ENCODE measurements at regions not wholly inside any gene's neighbourhood (a gene's known extent, or its start where the extent isn't known, plus 50 kb on each side); places are given as distances from the start of the nearest gene placed in this dataset.

- H3K27me3 Mint-ChIP-seq: no peaks in the 10 kb centered on the region
- H3K36me3 Mint-ChIP-seq: peaks cover 9% of the 10 kb centered on the region
Observed at GRCh38 chr3:46146548-46146947, 61.6 kb downstream of the CCR1 start.

DNA sequence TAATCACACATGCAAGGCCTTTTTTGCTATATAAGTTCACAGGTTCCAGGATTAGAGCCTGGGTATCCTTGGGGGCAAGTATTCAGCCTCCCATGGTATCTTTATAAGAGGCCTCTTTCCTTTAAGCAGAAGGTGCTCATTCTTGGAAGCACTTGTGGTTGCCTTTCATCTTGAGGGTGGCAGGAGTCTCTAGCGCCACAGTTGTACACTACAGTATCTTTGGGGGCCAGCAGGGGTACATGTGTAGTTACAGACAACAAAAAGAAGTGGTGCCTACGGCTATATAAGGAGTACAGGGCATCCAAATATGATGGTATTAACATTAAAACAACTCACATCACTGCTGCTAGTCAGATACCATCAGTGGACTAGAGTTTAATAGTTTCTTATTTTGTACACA, 62.1 kb downstream of the CCR1 start:
- Mint-ChIP-seq H3K27ac (no peak overlapping the region), H3K36me3 (peaks cover 11% of the 10 kb centered on the region), H3K4me1 (peaks cover 15% of the 10 kb centered on the region), H3K4me3 (no peak overlapping the region), H3K9me3 (ENCODE audit: low read depth) (no peaks in the 10 kb centered on the region), H3K27me3 (no peaks in the 10 kb centered on the region)
- ATAC-seq: no peak
- CTCF ChIA-PET: no interaction called here
- no peak for DNase-seq

More at GRCh38 chr3:46146548-46146947, 61.6 kb downstream of the CCR1 start:
- CTCF ChIA-PET: no interaction called here
- ATAC-seq (no peak), DNase-seq (no peak)
- Mint-ChIP-seq H3K4me1 (peaks cover 15% of the 10 kb centered on the region), H3K27ac (no peak overlapping the region), H3K4me3 (no peak overlapping the region), H3K9me3 (ENCODE audit: low read depth) (no peaks in the 10 kb centered on the region)

DNA sequence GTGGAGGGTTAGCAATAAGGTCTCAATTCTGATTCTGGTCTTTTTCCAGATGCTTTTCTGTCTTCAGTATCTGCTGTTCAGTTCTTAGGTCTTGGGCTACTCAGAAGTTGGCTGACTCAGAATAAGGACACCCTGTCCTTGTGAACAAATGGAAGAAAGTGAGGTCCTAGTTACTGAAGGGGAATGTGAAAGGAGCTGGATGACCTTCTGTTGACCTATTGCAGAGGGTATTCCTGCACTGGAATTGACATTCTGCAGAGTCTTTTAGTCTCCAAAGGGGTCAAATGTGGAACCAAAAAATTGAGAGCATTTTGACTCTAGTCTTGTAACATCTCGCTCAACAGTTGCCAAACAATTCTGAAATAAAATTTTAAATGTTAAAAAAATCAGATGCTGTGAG, 63.0 kb downstream of the CCR1 start:
- peaks cover 15% of the 10 kb centered on the region for H3K4me1 Mint-ChIP-seq
- no peak for ATAC-seq
- H3K9me3 Mint-ChIP-seq (ENCODE audit: low read depth): no peaks in the 10 kb centered on the region
- H3K27ac Mint-ChIP-seq: no peak overlapping the region
- peaks cover 11% of the 10 kb centered on the region for H3K36me3 Mint-ChIP-seq
- no peak overlapping the region for H3K4me3 Mint-ChIP-seq
- no peaks in the 10 kb centered on the region for H3K27me3 Mint-ChIP-seq
- CTCF ChIA-PET: no interaction called here
- no peak for DNase-seq

- Mint-ChIP-seq H3K27me3 (no peaks in the 10 kb centered on the region), H3K9me3 (ENCODE audit: low read depth) (no peaks in the 10 kb centered on the region), H3K36me3 (peaks cover 14% of the 10 kb centered on the region), H3K27ac (no peak overlapping the region), H3K4me1 (peaks cover 15% of the 10 kb centered on the region), H3K4me3 (no peak overlapping the region)
- DNase-seq (no peak), ATAC-seq (no peak)
- CTCF ChIA-PET: no interaction called here
Observed at GRCh38 chr3:46143951-46144473, 64.1 kb downstream of the CCR1 start.

DNA sequence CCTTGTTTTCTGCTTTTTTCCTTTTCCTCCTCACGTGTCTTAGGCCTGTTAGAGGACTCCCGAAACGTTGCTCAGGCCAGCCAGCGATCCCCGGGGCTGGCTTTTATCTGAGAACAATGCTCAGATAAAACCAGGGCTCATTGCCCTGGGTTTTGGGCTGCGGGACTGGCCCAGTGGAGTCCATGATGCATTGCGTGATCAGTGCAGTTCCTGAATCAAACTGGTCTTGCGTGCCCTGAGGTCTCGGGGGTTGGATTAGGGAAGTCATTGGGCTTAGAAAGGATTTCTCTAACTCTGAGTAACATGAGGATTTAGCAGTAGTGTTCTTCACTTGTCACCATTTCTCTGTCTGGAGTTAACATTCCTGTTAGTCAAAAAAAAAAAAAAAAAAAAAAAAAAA, 66.3 kb downstream of the CCR1 start:
- Mint-ChIP-seq H3K4me1 (peaks cover 14% of the 10 kb centered on the region), H3K27me3 (no peaks in the 10 kb centered on the region), H3K36me3 (peaks cover 10% of the 10 kb centered on the region), H3K9me3 (ENCODE audit: low read depth) (no peaks in the 10 kb centered on the region), H3K4me3 (no peak overlapping the region), H3K27ac (no peak overlapping the region)
- DNase-seq (no peak), ATAC-seq (no peak)
- CTCF ChIA-PET: no interaction called here

DNA sequence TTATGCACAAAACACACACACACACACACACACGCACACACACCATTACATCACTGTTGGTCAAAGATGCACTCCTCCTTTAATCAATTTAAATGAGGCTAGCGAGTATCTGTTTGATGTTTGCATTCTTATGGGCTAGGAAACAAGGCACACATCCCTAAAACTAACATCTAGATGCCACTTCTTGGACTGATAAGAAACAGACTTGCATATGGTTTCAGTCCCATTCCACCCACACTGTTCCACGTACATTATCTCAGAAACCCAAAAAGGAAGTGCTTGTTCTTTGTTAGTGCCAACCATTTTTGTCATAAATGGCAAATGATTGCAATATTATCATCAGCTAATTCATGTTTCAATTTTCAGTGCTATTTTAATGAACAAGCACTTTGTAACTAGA, 69.5 kb downstream of the CCR1 start:
- ATAC-seq: no peak
- no peak overlapping the region for H3K4me3 Mint-ChIP-seq
- CTCF ChIA-PET: interaction anchor here (1.3 kb wide), 1 partner anchor 59 kb away, joined by 3 read pairs; no protein-coding TSS in a partner anchor

GRCh38 chr3:46135475-46135874, 72.6 kb downstream of the CCR1 start:
- Mint-ChIP-seq H3K9me3 (ENCODE audit: low read depth) (no peaks in the 10 kb centered on the region), H3K36me3 (peaks cover 3% of the 10 kb centered on the region), H3K4me3 (no peak overlapping the region), H3K27me3 (no peaks in the 10 kb centered on the region), H3K4me1 (peaks cover 6% of the 10 kb centered on the region), H3K27ac (no peak overlapping the region)
- DNase-seq: peak; percentile 76
- CTCF ChIA-PET: interaction anchor here (1.2 kb wide), 1 partner anchor 16 kb away, joined by 3 read pairs; no protein-coding TSS in a partner anchor
- peak; percentile 94 for ATAC-seq

More for the DNA sequence above, 69.5 kb downstream of the CCR1 start:
- Mint-ChIP-seq H3K27ac (no peak overlapping the region), H3K27me3 (no peaks in the 10 kb centered on the region), H3K4me1 (peaks cover 3% of the 10 kb centered on the region), H3K9me3 (ENCODE audit: low read depth) (no peaks in the 10 kb centered on the region), H3K36me3 (peaks cover 8% of the 10 kb centered on the region)
- no peak for DNase-seq

- CTCF ChIA-PET: interaction anchor here (0.7 to 1.1 kb wide), 2 partner anchors 75 to 355 kb away, joined by 3 read pairs; partner anchors contain the start of gene CCR1
- H3K27ac Mint-ChIP-seq: no peak overlapping the region
- no peak overlapping the region for H3K4me3 Mint-ChIP-seq
- peaks cover 2% of the 10 kb centered on the region for H3K9me3 Mint-ChIP-seq (ENCODE audit: low read depth)
- H3K36me3 Mint-ChIP-seq: peaks cover 2% of the 10 kb centered on the region
- peaks cover 26% of the 10 kb centered on the region for H3K4me1 Mint-ChIP-seq
- DNase-seq (no peak), ATAC-seq (no peak)
- no peaks in the 10 kb centered on the region for H3K27me3 Mint-ChIP-seq
Observed at GRCh38 chr3:46133285-46133684, 74.8 kb downstream of the CCR1 start.

- H3K27ac Mint-ChIP-seq: no peak overlapping the region
- H3K9me3 Mint-ChIP-seq (ENCODE audit: low read depth): peaks cover 2% of the 10 kb centered on the region
- no peak overlapping the region for H3K4me3 Mint-ChIP-seq
- H3K4me1 Mint-ChIP-seq: peaks cover 32% of the 10 kb centered on the region
- no peaks in the 10 kb centered on the region for H3K27me3 Mint-ChIP-seq
- ATAC-seq: no peak
- H3K36me3 Mint-ChIP-seq: peaks cover 4% of the 10 kb centered on the region
- CTCF ChIA-PET: interaction anchor here (1.1 kb wide), 1 partner anchor 356 kb away, joined by 3 read pairs; no protein-coding TSS in a partner anchor
- no peak for DNase-seq
Observed at GRCh38 chr3:46132565-46132964, 75.5 kb downstream of the CCR1 start.

DNA sequence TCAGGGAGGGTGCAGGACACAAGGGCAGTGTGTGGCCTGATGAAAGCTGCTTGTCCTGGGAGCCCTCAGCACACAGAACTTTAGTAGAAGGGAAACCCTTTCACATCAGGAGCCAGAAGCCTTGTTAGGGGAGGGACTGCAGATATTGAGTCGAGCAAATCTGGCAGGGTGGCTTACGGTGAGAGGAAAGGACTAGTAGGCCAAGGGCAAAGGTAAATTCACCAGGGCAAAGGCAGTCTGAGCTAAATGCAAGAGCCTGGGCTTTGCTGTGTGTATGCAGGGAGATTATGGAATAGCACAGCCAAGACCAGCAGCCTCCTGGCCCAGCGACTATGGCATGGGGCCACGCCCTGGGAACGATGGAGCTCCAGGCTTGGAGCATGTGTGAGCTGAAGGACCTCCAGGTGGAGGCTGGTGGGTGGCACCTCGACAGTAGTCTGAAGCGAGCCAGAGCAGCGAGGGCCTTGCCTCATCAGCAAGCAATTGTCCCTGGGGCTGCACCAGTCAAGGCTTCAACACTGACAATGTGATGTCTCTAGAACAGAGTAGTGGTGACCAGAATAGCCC, 76.1 kb downstream of the CCR1 start:
- peaks cover 6% of the 10 kb centered on the region for H3K36me3 Mint-ChIP-seq
- peaks cover 36% of the 10 kb centered on the region for H3K4me1 Mint-ChIP-seq
- H3K27me3 Mint-ChIP-seq: no peaks in the 10 kb centered on the region
- H3K4me3 Mint-ChIP-seq: no peak overlapping the region
- ATAC-seq (no peak), DNase-seq (no peak)
- H3K27ac Mint-ChIP-seq: no peak overlapping the region
- H3K9me3 Mint-ChIP-seq (ENCODE audit: low read depth): peaks cover 2% of the 10 kb centered on the region
- CTCF ChIA-PET: interaction anchor here (1.1 kb wide), 1 partner anchor 357 kb away, joined by 3 read pairs; no protein-coding TSS in a partner anchor

DNA sequence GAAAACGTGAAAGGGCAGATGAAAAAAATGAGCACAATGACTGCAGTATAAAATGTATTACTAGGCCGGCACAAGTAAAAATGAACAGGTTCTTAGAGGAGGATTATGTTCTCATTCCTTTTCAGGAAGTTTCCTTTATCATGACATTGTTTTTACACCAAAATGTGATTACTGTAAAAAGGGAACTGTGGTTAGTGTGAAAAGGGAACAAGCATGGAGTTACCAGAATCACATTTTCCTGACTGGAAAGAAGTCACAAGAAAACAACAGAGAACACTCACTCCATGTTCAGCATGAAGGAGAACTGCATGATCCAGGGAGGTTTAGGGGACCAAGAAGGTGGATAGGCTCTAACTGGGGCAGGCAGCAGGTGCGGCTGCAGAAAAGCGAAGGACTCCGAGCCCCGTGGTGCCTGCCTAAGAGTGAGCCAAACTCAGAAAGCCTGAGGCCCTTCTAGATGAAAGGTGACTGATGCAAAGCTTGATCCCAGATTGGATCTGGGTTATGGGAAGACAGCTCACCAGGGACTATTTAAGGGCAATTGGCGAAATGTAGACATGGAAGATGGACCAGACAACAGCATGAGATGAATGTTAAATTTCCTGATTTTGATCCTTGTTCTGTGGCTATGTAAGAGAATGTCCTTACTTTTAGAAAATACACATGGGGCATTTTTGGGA, 77.3 kb downstream of the CCR1 start:
- DNase-seq (no peak), ATAC-seq (no peak)
- Mint-ChIP-seq H3K27ac (no peak overlapping the region), H3K27me3 (peaks cover 10% of the 10 kb centered on the region), H3K36me3 (peaks cover 11% of the 10 kb centered on the region), H3K9me3 (ENCODE audit: low read depth) (peaks cover 2% of the 10 kb centered on the region), H3K4me3 (no peak overlapping the region), H3K4me1 (peaks cover 36% of the 10 kb centered on the region)
- CTCF ChIA-PET: interaction anchor here (2.4 kb wide), 1 partner anchor 77 kb away, joined by 8 read pairs; the partner anchor contains the start of gene CCR1

DNA sequence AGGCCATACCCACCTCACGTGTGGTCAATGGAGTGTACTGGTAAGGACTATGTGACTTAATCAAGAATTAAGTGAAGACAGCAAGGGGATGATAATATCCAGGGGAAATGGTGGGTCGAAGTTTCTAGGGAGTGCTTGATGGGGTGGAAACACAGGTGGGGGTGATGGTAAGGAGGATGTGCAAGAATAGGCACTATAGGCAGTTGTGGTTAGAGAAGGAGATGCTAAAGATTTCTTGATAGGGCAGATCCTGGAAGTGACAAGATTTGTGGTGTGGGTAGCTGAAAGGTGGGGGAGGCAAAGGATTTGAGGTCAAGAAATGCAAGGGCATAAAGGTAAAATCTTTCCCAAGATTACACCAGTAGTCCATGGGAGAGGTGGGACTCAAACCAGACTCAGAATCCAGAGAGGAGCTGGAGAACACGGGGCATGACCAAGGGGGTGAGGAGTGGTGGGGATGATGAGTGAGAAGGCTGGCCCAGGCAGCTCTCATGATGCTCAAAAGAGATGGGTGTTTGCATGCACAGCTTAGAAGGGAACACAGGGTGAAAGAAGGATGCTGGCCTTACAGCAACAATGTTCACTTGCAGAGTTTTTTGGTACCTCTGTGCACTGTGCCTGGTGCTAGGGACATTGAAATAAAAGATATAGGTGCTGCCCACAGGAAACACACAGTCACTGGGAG, 78.4 kb downstream of the CCR1 start:
- ATAC-seq (peak; percentile 78), DNase-seq (no peak)
- CTCF ChIA-PET: interaction anchor here (2.4 kb wide), 1 partner anchor 78 kb away, joined by 8 read pairs; the partner anchor contains the start of gene CCR1
- Mint-ChIP-seq H3K4me3 (no peak overlapping the region), H3K27me3 (peaks cover 16% of the 10 kb centered on the region), H3K4me1 (peaks cover 36% of the 10 kb centered on the region), H3K27ac (peak overlapping the region; percentile 44), H3K36me3 (peaks cover 11% of the 10 kb centered on the region), H3K9me3 (ENCODE audit: low read depth) (peaks cover 2% of the 10 kb centered on the region)

- Mint-ChIP-seq H3K27me3 (peaks cover 19% of the 10 kb centered on the region), H3K9me3 (ENCODE audit: low read depth) (peaks cover 5% of the 10 kb centered on the region), H3K4me1 (peaks cover 36% of the 10 kb centered on the region), H3K4me3 (no peak overlapping the region), H3K27ac (no peak overlapping the region), H3K36me3 (peaks cover 11% of the 10 kb centered on the region)
- DNase-seq (no peak), ATAC-seq (no peak)
- CTCF ChIA-PET: interaction anchor here (1.2 kb wide), 1 partner anchor 16 kb away, joined by 3 read pairs; no protein-coding TSS in a partner anchor
Observed at GRCh38 chr3:46127503-46127902, 80.6 kb downstream of the CCR1 start.

Measured in activated CD8-positive, alpha-beta memory T cell treated with anti-CD3 and anti-CD28 coated beads, Interleukin-2, amount 10 ng/mL, durations not matched to agents 7 days and 5 days (primary cell).